COLO668 (cell line): ENCODE measurements at regions not wholly inside any gene's neighbourhood (a gene's known extent, or its start where the extent isn't known, plus 50 kb on each side); places are given as distances from the start of the nearest gene placed in this dataset.
"Not testable (repeated sequence)": the region's sequence is repeated elsewhere in the genome, so short reads cannot be mapped to it uniquely, and the experiment has no call there.

ENCODE experiments used
- DNase-seq: peaks from one replicate; lab custom pipeline; 2025; ENCODE audit not compliant: unreplicated experiment; lab: John Stamatoyannopoulos, UW

- no peak for DNase-seq
Measured at GRCh38 chr21:24628046-24628445, 979.2 kb downstream of the MRPL39 start.

GRCh38 chr21:24617819-24618218 lies 989.5 kb downstream of the MRPL39 start:
- DNase-seq, result no peak

GRCh38 chr21:24594082-24594481 lies 1013.2 kb downstream of the MRPL39 start:
- DNase-seq, result no peak

GRCh38 chr21:24590261-24590660 lies 1017.0 kb downstream of the MRPL39 start:
- no peak for DNase-seq

- no peak for DNase-seq
Measured at GRCh38 chr21:24583473-24583872, 1023.8 kb downstream of the MRPL39 start.

GRCh38 chr21:24577301-24577700 lies 1030.0 kb downstream of the MRPL39 start:
- DNase-seq, result no peak

GRCh38 chr21:24561291-24561690 lies 1046.0 kb downstream of the MRPL39 start:
- DNase-seq, result no peak

- no peak for DNase-seq
Measured at GRCh38 chr21:24552491-24552890, 1054.8 kb downstream of the MRPL39 start.

- DNase-seq, result no peak
Measured at GRCh38 chr21:24545807-24546361, 1061.4 kb downstream of the MRPL39 start.

- no peak for DNase-seq
Measured at GRCh38 chr21:24514081-24514733, 1093.1 kb downstream of the MRPL39 start.

GRCh38 chr21:24509131-24509530 lies 1098.2 kb downstream of the MRPL39 start:
- DNase-seq, result no peak

- no peak for DNase-seq
Measured at GRCh38 chr21:24486973-24487372, 1120.3 kb downstream of the MRPL39 start.

GRCh38 chr21:24483361-24483760 lies 1123.9 kb downstream of the MRPL39 start:
- DNase-seq, result not testable (repeated sequence)

GRCh38 chr21:24470852-24471251 lies 1136.4 kb downstream of the MRPL39 start:
- no peak for DNase-seq

GRCh38 chr21:24456358-24456757 lies 1150.9 kb downstream of the MRPL39 start:
- DNase-seq, result no peak

GRCh38 chr21:24450119-24450518 lies 1157.2 kb downstream of the MRPL39 start:
- DNase-seq, result no peak

GRCh38 chr21:24445517-24445916 lies 1161.8 kb downstream of the MRPL39 start:
- no peak for DNase-seq

- no peak for DNase-seq
Measured at GRCh38 chr21:24444736-24445135, 1162.5 kb downstream of the MRPL39 start.

- DNase-seq, result no peak
Measured at GRCh38 chr21:24436236-24436635, 1171.0 kb downstream of the MRPL39 start.

GRCh38 chr21:24428591-24429199 lies 1178.6 kb downstream of the MRPL39 start:
- no peak for DNase-seq

GRCh38 chr21:24424776-24425175 lies 1182.5 kb downstream of the MRPL39 start:
- DNase-seq, result no peak

GRCh38 chr21:24423546-24423945 lies 1183.7 kb downstream of the MRPL39 start:
- DNase-seq, result no peak

GRCh38 chr21:24420689-24421088 lies 1186.6 kb downstream of the MRPL39 start:
- no peak for DNase-seq
